A549 (cell line): ENCODE measurements at regions not wholly inside any gene's neighbourhood (a gene's known extent, or its start where the extent isn't known, plus 50 kb on each side); places are given as distances from the start of the nearest gene placed in this dataset.

Source experiments
- CHD4 ChIP-seq: fragments of 200-600 bp; sonication (generic); IDR thresholded peaks from 2 replicates; pipeline ENCODE4 v1.6.1; 2016; ENCODE audit warnings: antibody characterized with exemption, mild to moderate bottlenecking, borderline replicate concordance
- KDM1A ChIP-seq: fragments of 200-600 bp; sonication (generic); IDR thresholded peaks from 2 replicates; pipeline ENCODE4 v1.6.1; 2016; ENCODE audit warnings: low read depth, mild to moderate bottlenecking
- RAD21 ChIP-seq, 2 experiments: fragments of >200 bp in 1 of 2; sonication (Bioruptor Twin) in 1 of 2; formaldehyde crosslinking in 1 of 2; IDR thresholded peaks in 1 of 2; conservative IDR thresholded peaks in 1 of 2; 2 replicates in 1 of 2; 3 replicates in 1 of 2; pipeline ENCODE4 v1.6.1; 2012 to 2018; ENCODE audit warnings: inconsistent platforms in 1 of 2
- RCOR1 ChIP-seq: fragments of 150-350 bp; IDR thresholded peaks from 2 replicates; pipeline ENCODE4 v1.6.1; 2014; ENCODE audit warnings: antibody characterized with exemption, low read length, low read depth
- ZSCAN20 ChIP-seq: fragments of 250-450 bp; sonication (Bioruptor Pico); IDR thresholded peaks from 2 replicates; pipeline ENCODE4 v1.8.0; 2022; ENCODE audit warnings: mild to moderate bottlenecking, moderate library complexity
- TF ChIP-seq, protein P1 (sequence below): fragments of 200-600 bp; sonication (generic); IDR thresholded peaks from 2 replicates; pipeline ENCODE4 v1.6.1; 2016; ENCODE audit warnings: antibody characterized with exemption, mild to moderate bottlenecking, moderate library complexity
- TF ChIP-seq, protein P2 (sequence below): fragments of >200 bp; sonication (Bioruptor Twin); formaldehyde crosslinking; IDR thresholded peaks from 3 replicates; pipeline ENCODE4 v1.5.1; 2016

DNA sequence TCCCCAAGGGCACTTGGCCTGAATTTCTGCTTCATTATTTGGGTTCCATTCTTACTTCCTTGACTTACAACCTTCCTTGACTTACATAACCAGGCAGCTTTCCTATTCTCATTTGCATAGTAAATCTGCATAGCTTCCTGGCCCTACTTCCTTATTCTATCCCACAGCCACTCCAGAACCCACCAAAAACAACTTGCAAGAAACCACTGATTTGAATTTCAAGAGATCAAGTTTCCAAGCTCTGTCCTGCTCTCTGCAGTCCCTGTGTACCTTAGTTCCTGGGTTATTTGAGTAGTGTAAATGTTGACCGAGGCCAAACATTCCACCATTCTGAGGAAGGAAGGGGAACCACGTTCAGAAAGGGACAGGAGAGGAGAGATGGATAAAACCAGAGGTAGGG is 603.3 kb downstream of the PTPRC start:
- TF ChIP-seq KDM1A: no peak
- TF ChIP-seq, protein P1, sequence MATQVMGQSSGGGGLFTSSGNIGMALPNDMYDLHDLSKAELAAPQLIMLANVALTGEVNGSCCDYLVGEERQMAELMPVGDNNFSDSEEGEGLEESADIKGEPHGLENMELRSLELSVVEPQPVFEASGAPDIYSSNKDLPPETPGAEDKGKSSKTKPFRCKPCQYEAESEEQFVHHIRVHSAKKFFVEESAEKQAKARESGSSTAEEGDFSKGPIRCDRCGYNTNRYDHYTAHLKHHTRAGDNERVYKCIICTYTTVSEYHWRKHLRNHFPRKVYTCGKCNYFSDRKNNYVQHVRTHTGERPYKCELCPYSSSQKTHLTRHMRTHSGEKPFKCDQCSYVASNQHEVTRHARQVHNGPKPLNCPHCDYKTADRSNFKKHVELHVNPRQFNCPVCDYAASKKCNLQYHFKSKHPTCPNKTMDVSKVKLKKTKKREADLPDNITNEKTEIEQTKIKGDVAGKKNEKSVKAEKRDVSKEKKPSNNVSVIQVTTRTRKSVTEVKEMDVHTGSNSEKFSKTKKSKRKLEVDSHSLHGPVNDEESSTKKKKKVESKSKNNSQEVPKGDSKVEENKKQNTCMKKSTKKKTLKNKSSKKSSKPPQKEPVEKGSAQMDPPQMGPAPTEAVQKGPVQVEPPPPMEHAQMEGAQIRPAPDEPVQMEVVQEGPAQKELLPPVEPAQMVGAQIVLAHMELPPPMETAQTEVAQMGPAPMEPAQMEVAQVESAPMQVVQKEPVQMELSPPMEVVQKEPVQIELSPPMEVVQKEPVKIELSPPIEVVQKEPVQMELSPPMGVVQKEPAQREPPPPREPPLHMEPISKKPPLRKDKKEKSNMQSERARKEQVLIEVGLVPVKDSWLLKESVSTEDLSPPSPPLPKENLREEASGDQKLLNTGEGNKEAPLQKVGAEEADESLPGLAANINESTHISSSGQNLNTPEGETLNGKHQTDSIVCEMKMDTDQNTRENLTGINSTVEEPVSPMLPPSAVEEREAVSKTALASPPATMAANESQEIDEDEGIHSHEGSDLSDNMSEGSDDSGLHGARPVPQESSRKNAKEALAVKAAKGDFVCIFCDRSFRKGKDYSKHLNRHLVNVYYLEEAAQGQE: no peak
- no peak for TF ChIP-seq RCOR1
- TF ChIP-seq RAD21 (conservative IDR thresholded peaks at IDR 0.05 in 1 of 2, IDR thresholded peaks at IDR 0.05 in 1 of 2): no peak
- TF ChIP-seq ZSCAN20 (CRISPR knock-in tag): no peak
- TF ChIP-seq CHD4: no peak
- TF ChIP-seq, protein P2, sequence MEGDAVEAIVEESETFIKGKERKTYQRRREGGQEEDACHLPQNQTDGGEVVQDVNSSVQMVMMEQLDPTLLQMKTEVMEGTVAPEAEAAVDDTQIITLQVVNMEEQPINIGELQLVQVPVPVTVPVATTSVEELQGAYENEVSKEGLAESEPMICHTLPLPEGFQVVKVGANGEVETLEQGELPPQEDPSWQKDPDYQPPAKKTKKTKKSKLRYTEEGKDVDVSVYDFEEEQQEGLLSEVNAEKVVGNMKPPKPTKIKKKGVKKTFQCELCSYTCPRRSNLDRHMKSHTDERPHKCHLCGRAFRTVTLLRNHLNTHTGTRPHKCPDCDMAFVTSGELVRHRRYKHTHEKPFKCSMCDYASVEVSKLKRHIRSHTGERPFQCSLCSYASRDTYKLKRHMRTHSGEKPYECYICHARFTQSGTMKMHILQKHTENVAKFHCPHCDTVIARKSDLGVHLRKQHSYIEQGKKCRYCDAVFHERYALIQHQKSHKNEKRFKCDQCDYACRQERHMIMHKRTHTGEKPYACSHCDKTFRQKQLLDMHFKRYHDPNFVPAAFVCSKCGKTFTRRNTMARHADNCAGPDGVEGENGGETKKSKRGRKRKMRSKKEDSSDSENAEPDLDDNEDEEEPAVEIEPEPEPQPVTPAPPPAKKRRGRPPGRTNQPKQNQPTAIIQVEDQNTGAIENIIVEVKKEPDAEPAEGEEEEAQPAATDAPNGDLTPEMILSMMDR: no peak
